HG02943 (cell line): ENCODE measurements at regions not wholly inside any gene's neighbourhood (a gene's known extent, or its start where the extent isn't known, plus 50 kb on each side); places are given as distances from the start of the nearest gene placed in this dataset.
"Not testable (repeated sequence)": the region's sequence is repeated elsewhere in the genome, so short reads cannot be mapped to it uniquely, and the experiment has no call there.

ENCODE experiments used
- ATAC-seq: cut with Tn5 transposase; IDR thresholded peaks from one replicate; pipeline ENCODE4 v1.9.1; 2021; ENCODE audit warnings: mild to moderate bottlenecking, low read depth, moderate library complexity; ENCODE audit not compliant: unreplicated experiment

DNA sequence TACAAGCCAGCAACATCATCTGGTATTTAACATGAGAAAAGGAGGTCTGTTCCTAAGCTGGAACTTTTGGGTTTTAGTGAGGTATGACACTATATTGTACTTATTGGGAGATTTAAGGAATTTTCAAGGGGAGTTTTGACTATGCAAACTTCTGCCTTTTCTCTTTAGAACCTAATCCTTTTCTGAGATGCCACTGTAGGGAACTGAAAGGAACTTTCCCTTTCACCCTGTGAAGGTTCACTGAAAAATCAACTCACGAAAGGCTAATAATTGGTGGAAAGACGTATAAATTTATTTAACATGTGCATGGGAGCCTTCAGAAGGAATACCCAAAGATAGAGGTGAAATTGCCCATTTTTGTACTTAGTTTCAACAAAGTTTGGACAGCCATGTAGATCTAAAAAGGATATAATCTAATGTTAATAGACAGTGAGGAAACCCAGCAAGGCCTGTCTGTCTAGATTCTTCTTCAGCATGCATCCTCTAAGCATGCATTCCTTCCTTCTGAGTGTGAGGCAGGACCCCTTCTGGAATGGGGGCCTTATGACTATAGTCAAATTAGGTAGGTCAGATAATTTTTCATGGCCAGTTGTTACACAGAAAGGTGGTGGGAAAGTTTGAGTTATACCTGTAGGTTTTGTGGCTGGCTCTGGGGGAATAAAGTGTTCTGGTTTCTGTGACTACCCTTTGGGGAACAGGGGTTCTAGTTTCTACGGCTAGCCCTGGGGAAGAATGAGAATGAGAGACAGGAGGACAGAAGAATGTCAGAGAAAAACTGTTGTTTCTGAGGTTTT lies 200.3 kb downstream of the C9orf152 start:
- no peak for ATAC-seq

DNA sequence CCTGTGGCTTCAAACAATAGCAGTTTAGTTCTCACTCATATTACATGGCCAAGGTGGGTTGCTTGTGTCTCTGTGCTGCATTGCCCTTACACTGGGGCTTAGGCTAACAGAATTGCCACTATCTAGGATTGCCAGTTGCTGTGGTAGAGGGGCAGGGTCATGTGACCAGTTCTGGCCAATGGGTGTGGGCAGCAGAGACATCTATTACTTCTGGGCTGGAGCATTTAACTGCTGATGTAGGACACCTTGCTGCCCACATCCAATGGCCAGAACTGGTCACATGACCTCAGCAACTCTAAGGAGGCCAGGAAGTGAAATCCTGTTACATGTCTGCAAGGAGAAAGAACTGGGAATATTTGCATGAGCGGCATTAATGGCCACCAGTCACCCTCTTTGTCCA lies 199.3 kb downstream of the C9orf152 start:
- no peak for ATAC-seq

DNA sequence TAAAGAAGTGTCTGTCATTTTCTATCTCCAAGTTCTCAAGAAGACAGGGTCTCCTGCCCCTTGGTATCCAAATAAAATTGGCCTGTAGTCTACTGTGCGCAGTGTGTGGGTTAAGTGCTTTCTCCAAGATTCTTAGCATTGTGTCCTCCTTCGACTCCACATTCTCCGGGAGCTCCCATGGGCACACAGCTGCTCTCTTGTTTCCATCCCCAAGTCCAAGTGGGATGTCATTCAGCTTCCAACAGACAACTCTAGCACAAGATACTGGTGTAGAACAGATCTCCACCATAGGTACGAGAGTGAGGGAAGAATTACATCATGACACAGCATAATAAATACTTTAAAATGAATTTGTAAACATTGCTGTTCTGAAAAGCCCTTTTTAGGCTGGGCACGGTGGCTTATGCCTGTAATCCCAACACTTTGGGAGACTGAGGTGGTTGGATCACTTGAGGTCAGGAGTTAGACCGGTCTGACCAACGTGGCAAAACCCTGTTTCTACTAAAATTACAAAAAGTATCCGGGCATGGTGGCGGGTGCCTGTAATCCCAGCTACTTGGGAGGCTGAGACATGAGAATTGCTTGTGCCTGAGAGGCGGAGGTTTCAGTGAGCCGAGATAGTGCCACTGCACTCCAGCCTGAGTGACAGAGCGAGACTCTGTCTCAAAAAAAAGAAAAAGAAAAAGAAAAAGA lies 196.2 kb downstream of the C9orf152 start:
- no peak for ATAC-seq

DNA sequence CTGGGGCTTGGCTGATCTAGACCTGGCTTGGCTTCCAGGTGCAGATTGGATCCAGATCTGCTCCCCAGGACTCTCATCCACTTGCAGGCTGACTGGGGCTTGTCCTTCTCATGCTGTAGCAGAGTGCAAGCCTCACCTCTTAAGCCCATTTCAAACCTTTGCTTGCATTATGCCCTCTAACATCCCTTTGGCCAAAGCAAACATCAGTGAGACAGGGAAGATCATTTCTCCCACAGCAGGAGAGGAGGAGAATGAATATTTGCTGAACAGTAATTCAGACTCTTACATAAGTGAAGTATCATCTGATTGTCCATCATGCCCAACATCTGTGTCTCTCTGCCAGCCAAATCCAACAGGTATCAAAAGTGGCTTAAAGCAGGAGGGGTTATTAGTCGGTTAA lies 194.9 kb downstream of the C9orf152 start:
- no peak for ATAC-seq

DNA sequence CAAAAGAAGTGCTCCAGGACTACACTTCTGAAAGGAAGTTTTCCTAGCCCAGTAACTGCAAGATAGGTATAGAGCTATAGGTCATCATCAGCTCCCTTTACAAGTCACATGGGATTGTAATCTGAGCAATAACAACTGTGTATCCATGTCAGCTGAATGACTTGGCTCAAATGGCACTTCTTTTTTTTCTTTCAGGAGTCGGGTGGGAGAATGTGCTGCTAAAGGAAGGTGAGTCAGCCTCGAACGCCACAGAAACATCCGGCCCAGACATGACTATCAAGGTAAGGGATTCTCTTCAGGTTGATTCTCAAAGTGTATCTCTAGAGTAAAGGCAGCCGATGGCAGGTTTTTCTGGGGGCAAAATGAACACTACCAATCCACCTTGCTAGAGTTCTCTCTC lies 192.2 kb downstream of the C9orf152 start:
- ATAC-seq = no peak

DNA sequence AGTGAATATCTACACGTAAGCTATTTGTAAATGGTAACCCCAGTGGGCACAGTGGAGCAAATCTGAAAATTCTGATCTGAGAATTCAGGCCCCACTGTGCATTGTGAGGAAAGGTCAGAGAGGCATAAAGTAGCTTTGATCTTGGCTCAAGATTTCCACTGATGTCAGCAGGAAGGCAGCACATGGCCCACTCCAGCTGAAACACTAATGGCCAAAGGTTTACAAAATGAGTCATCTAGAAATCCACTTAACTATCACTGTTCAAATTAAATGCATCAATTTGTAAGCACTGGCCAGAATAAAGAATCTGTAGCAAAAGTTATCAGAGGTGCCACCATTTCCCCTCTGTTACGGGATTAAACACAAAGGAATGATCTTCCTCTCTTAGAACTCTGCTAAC lies 191.6 kb downstream of the C9orf152 start:
- ATAC-seq = no peak

DNA sequence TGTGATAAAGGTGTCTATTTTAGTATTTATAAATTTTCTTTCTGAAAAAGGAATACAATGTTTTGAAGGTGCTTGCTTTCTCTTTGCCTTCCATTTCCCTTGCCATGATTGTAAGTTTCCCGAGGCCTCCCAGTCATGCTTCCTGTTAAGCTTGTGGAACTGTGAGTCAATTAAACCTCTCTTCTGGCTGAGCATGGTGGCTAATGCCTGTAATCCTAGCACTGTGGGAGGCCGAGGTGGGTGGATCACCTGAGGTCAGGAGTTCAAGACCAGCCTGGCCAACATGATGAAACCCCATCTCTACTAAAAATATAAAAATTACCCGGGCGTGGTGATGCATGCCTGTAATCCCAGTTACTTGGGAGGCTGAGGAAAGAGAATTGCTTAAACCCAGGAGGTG lies 187.7 kb downstream of the C9orf152 start:
- not testable (repeated sequence) for ATAC-seq

DNA sequence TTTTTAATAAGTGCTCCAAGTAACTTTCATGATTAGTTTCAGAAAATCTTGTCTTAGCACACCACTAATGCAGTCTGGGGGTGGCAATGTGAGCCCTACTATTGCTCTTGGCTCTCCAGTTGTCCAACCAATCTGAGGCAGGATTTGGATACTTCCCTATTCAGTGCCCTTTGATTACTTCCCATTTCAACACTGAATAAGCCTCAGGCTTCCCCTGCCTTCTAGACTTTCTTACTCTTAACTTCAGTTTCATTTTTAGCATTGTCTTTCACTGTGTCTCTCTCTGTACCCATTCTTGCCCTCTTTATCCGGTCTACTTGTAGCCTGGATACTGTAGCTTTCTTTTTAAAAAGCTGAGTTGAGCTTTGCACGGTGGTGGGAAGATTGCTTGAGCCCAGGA lies 186.1 kb downstream of the C9orf152 start:
- ATAC-seq = peak; percentile 96

DNA sequence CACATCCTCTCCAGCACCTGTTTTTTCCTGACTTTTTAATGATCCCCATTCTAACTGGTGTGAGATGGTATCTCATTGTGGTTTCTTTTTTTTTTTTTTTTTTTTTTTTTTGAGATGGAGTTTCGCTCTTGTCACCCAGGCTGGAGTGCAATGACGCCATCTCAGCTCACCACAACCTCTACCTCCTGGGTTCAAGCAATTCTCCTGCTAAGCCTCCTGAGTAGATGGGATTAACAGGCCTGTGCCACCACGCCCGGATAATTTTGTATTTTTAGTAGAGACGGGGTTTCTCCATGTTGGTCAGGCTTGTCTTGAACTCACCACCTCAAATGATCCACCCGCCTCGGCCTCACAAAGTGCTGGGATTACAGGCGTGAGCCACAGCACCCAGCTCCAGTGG lies 184.7 kb downstream of the C9orf152 start:
- not testable (repeated sequence) for ATAC-seq

DNA sequence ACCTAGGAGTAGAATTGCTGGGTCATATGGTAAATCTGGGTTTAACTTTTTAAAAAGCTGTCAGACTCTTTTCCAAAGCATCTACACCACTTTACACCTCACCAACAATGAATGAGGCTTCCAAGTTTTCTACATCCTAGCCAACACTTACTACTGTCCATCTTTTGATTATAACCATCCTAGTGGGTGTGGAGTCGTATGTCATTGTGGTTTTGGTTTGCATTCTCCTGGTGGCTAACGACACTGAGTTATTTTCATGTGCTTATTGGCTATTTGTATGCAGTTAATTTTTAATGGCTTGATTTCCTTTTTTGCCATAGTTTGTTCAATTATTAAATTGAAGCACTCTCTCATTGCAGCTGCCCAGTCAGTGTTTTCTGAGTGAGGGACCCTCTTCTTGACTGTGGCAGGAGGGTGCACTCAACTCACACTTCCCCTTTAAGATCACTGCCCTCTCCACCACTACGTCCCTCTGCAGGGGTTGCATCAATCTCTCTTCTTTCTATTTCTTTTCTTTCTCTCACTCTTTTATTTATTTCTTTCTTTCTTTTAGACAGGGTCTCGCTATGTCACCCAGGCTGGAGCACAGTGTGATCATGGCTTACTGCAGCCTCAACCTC lies 182.3 kb downstream of the C9orf152 start:
- ATAC-seq = no peak

DNA sequence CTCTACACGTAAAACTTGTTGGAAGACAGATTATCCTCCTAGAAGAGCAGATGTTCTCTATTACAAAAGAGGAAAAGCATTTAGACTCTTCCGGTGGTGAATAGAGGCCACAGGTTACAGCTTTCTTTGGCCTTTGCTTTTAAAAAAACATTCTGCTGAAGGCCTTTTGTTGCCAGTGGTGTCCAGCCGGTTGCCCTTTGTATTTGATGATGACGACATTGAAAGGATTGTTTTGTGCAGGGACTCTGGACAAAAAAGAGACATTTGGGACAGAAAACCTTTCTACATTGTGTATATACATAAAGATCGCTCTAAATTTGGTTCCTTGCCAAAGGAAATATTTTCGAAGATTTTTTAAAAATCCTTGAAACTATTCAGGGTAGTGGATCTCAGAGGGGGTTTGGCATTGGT lies 180.3 kb downstream of the C9orf152 start:
- ATAC-seq = no peak

DNA sequence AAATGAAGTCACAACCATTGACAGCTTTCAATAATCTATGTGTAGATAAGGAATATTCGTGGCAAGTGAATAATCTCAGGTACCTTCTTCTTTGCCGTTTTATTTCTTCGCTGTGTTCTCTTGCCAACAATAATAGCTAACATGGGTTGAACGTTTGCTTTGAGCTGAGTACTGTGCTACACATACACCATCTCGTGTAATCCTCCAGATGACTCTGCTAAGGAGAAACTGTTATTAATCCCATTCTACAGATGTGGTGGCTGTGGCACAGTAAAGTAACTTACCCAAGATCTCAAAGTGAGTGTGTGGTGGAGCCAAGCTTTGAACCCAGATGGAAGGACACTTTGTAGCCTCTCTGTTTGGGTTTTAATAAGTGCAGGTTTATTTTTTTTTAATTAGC lies 179.7 kb downstream of the C9orf152 start:
- ATAC-seq = no peak

DNA sequence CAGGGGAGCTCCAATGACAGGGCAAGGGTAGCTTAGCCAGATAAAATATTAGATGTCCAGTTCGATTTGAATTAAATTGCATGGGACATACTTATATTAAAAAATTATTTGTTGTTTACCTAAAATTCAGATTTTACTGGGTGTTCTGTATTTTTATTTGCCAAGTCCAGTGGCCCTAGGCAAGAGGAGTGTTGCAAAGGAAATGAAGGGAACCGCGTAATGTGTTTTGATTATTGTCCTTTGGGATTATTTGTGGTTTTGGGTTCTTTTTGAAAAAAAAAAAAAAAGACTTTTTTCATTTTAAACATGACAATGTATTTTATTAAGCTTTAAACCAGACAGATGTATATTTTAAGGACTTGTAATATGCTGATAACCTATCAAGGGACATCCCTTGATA lies 179.3 kb downstream of the C9orf152 start:
- no peak for ATAC-seq

DNA sequence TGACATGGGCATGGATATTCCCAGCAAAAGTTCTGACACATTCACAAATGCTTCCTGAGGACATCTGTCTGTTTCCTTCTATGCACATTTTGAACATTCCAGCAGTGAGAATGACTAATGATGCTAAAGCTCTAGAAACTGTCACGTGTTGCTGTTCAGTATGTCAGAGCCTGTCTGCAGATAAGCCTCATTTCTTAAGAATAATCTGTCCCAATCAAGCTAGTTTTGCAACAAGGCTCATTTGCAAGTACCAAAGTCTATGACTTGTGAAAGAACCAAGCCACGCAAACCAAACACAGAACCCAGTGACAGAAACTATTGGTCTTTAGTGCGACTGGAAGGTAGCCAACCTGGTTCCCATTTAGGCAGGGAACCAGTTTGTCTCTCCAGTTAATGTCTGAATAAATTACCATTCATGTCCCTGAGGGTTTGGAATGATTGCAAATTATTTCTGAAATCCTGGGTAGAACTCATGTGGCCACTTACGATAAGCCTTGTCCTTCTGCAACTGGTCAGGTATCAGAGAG lies 178.5 kb downstream of the C9orf152 start:
- no peak for ATAC-seq

DNA sequence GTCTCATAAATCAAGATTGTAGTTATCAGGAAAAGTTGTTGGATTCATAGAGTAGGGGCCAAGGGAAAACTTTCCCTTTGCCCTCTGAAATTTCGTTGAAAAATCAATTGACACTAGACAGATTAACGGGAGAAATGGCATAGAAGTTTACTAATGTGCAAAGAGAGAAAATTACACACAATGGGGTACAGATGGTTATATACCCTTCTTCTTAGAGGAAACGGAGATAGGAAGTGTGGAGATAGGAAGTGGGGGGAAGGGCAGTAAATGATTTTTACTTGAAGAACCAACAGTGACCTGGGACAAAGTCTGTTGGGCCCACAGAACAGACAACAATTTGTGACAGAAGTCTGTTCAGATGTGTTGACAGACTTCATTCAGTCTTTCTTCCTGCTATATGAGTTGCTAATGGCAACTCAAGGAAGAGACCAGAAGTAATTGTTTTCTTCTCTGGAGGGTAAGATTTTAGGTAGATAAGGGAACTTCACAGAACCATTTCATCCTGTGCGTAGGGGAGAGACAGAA lies 177.9 kb downstream of the C9orf152 start:
- no peak for ATAC-seq

DNA sequence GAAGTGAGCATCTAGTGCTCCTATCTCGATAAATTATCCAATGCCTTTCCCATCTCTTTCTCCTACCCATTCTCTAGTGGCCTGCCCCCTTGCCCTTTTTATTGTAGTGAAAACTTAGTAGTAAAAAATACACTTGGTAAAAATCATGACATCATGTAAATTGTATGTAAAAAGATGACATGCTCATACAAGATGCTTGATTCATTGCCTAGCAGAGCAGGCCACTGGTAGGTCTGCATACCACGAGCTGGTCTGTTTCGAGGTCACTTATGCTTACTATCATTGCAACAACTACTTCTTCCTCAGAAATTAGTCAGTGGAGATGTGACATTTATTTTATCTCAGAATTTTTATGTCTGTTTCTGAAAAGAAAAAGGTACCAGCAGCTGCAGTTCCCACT lies 177.3 kb downstream of the C9orf152 start:
- no peak for ATAC-seq

DNA sequence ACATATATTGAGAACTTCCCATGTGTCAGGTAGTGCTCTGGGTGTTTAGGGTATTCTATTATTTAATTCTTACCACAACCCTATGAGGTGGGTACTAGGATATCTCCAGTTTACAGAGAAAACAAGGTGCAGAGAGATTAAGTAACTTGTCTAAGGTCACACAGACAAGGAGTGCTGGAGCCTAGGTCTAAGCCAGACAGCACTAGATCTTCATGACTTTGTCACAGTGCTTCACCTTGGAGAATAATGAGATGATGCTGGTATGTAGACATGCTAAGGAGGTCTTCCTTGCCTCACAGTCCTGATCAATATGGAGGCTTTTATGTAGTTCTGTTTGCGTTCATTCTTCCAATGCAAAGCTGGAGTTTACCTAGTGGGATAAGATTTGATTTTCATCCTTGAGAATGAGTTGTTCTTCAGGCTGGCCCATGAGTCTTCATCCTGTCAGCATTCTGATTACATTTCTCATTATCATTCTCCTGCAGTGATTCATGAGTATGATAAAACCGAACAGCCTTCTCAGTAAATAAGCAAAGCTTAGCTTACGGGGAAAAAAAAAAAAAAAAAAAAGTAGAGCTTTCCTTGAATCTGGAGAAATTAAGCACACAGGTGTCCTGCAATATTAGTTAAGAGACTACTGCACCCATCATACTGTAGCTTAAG lies 176.3 kb downstream of the C9orf152 start:
- no peak for ATAC-seq

DNA sequence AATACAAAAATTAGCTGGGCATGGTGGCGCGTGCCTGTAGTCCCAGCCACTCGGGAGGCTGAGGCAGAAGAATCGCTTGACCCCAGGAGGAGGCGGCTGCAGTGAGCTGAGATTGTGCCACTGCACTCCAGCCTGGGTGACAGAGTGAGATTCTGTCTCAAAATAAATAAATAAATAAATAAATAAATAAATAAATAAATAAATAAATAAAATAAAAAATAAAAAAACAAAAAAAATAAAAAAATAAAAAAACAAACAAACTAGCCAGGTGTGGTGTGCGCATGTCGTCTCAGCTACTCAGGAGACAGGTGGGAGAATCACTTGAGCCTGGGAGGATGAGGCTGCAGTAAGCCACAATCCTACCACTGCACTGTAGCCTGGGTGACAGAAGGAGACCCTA lies 175.4 kb downstream of the C9orf152 start:
- not testable (repeated sequence) for ATAC-seq

DNA sequence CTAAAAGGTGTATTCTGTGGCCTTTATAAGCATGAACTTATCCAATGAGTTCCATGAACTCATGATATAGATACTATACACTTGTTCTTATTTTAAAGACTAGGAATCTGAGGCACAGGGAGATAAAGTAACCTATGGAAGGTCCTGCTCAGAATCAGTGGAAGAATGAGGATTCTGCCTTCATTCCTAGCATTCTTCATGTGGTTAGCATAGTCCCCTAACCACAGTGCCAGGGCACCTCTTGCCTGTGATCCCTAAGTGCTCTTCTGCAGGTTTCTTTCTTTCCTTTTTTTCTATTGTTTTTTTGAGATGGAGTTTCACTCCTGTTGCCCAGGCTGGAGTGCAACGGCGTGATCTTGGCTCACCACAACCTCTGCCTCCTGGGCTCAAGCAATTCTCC lies 174.1 kb downstream of the C9orf152 start:
- ATAC-seq = no peak

DNA sequence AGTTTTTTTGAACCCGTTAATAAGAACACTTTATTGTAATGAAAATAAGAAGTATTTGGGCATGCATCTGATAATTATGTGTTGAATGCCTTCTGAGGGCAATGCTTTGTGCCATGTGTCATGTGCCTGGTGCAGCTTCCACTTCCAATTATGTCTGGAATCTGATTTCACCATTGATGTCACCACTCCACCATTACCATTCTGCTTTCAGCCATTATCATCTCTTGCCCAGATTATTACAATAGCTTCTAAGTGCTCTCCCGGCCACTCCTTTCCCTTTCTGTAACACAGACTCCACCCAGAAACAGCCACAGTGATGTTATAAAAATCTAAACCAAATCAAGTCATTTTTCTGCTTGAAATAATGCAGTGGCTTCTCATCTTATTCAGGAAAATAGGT lies 171.7 kb downstream of the C9orf152 start:
- ATAC-seq = no peak

DNA sequence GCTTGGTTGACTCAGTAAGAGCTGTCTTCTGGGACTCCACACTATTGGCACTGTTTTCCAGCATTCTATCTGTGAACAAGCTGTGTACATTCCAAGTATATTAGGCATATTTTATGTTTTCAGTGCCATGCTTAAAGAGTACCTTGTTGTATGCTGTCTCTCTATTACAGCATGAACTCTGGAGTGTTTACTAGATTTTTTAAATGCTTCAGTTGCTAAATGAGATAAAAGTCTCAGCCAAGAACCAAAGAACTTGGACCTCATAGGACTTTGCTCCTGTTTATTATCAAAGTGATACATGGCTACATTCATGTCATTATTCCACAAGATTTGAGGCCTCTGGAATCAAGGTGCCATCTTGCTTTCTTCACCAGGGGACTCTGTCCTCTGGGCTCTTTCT lies 167.2 kb downstream of the C9orf152 start:
- no peak for ATAC-seq
